Gastrocnemius medialis (tissue), 4 donors: ENCODE measurements at regions not wholly inside any gene's neighbourhood (a gene's known extent, or its start where the extent isn't known, plus 50 kb on each side); places are given as distances from the start of the nearest gene placed in this dataset.

Experiments
- ATAC-seq, 2 donors: fragments of 150-250 bp; one replicate each; pipeline ENCODE4 v1.9.1; 2016
- DNase-seq, 2 donors: peaks; one replicate each; pipeline ENCODE4 v3.0.0-alpha.2; 2019
- H3K27ac ChIP-seq, 4 donors: fragments of 200-600 bp; sonication (generic); 1 replicate in 1 of 4; 2 replicates in 3 of 4; pipeline ENCODE4 v1.5.1; 2016 to 2018; ENCODE audit warnings: mild to moderate bottlenecking in 2 of 4, moderate library complexity in 1 of 4
- H3K27me3 ChIP-seq, 3 donors: fragments of 200-600 bp; sonication (generic) in 2 of 3; 1 replicate in 1 of 3; 2 replicates in 2 of 3; pipeline versions ENCODE4 v1.5.1 to v1.6.0; 2016 to 2019; ENCODE audit warnings: mild to moderate bottlenecking in 1 of 3, moderate library complexity in 1 of 3
- H3K36me3 ChIP-seq, 2 donors: fragments of 200-600 bp; sonication (generic) in 1 of 2; one replicate each; pipeline ENCODE4 v1.5.1; 2017 to 2018
- H3K4me1 ChIP-seq, 2 donors: fragments of 200-600 bp; sonication (generic) in 1 of 2; one replicate each; pipeline ENCODE4 v1.5.1; 2016 to 2017; ENCODE audit warnings: mild to moderate bottlenecking in 2 of 2
- H3K4me3 ChIP-seq, 4 donors: fragments of 200-600 bp; sonication (generic) in 3 of 4; 1 replicate in 1 of 4; 2 replicates in 3 of 4; pipeline ENCODE4 v1.5.1; 2016 to 2019; ENCODE audit warnings: mild to moderate bottlenecking in 2 of 4
- H3K9me3 ChIP-seq, 3 donors: fragments of 200-600 bp; sonication (generic) in 2 of 3; 1 replicate in 1 of 3; 2 replicates in 2 of 3; pipeline ENCODE4 v1.5.1; 2016 to 2019
- CTCF ChIP-seq, 5 experiments: fragments of 450-650 bp in 3 of 5; fragments of 200-600 bp in 2 of 5; sonication (generic) in 2 of 5; IDR thresholded peaks in 4 of 5; conservative IDR thresholded peaks in 1 of 5; 1 replicate in 4 of 5; 2 replicates in 1 of 5; pipeline ENCODE4 v1.5.1; 2016 to 2019; ENCODE audit warnings: antibody characterized with exemption in 5 of 5, mild to moderate bottlenecking in 3 of 5, moderate library complexity in 3 of 5
- POLR2A ChIP-seq, 2 donors: fragments of 450-650 bp; IDR thresholded peaks; one replicate each; pipeline ENCODE4 v1.6.1; 2017; ENCODE audit warnings: antibody characterized with exemption in 2 of 2, mild to moderate bottlenecking in 2 of 2, moderate library complexity in 2 of 2
- in situ Hi-C, 4 donors: fragments of 200-750 bp; cut with MboI; loops; one replicate each; pipeline versions ENCODE4 v1.15.0 to v1.8.0; 2017; ENCODE audit warnings: low sequenced_read_pairs in 4 of 4
- intact Hi-C: fragments of 100-400 bp; cut with DNase I; formaldehyde crosslinking; loops from one replicate; pipeline ENCODE4 v1.15.1; 2023; ENCODE audit warnings: low total_unique reads

GRCh38 chr6:19761121-19761520, 76.0 kb upstream of the ID4 start:
- no peak for TF ChIP-seq CTCF (IDR thresholded peaks at IDR 0.05 in 4 of 5, conservative IDR thresholded peaks at IDR 0.05 in 1 of 5)
- no peak for TF ChIP-seq POLR2A (IDR thresholded peaks at IDR 0.05)

GRCh38 chr6:19771753-19772336, 65.3 kb upstream of the ID4 start:
- no peaks in the 10 kb centered on the region for H3K27me3 ChIP-seq
- H3K9me3 ChIP-seq = no peaks in the 10 kb centered on the region
- DNase-seq = no peak
- H3K4me3 ChIP-seq = no peak overlapping the region
- H3K4me1 ChIP-seq = no peaks in the 10 kb centered on the region
- H3K36me3 ChIP-seq = no peaks in the 10 kb centered on the region
- TF ChIP-seq POLR2A (IDR thresholded peaks at IDR 0.05) (no peak), CTCF (IDR thresholded peaks at IDR 0.05 in 4 of 5, conservative IDR thresholded peaks at IDR 0.05 in 1 of 5) (no peak)
- no peak for ATAC-seq
- intact Hi-C loops (no loop called here), in situ Hi-C loops (no loop called here)
- no peak overlapping the region for H3K27ac ChIP-seq

More at GRCh38 chr6:19761121-19761520, 76.0 kb upstream of the ID4 start:
- Histone ChIP-seq H3K36me3 (no peaks in the 10 kb centered on the region), H3K27ac (no peak overlapping the region), H3K4me3 (no peak overlapping the region), H3K4me1 (no peaks in the 10 kb centered on the region), H3K27me3 (no peaks in the 10 kb centered on the region), H3K9me3 (no peaks in the 10 kb centered on the region)
- intact Hi-C loops = no loop called here
- in situ Hi-C loops = no loop called here
- DNase-seq (no peak), ATAC-seq (no peak)

- Histone ChIP-seq H3K4me1 (no peaks in the 10 kb centered on the region), H3K4me3 (no peak overlapping the region), H3K27me3 (no peaks in the 10 kb centered on the region), H3K36me3 (no peaks in the 10 kb centered on the region), H3K27ac (no peak overlapping the region), H3K9me3 (no peaks in the 10 kb centered on the region)
- DNase-seq (no peak), ATAC-seq (no peak)
- TF ChIP-seq POLR2A (IDR thresholded peaks at IDR 0.05) = no peak
- TF ChIP-seq CTCF (IDR thresholded peaks at IDR 0.05 in 4 of 5, conservative IDR thresholded peaks at IDR 0.05 in 1 of 5) = no peak
- in situ Hi-C loops = no loop called here
- intact Hi-C loops = no loop called here
These were observed 64.3 kb upstream of the ID4 start for GRCh38 chr6:19772891-19773290.

GRCh38 chr6:19781269-19781668, 55.9 kb upstream of the ID4 start:
- no peaks in the 10 kb centered on the region for H3K9me3 ChIP-seq
- no peaks in the 10 kb centered on the region for H3K27me3 ChIP-seq
- DNase-seq = no peak
- H3K36me3 ChIP-seq = no peaks in the 10 kb centered on the region
- no peak overlapping the region for H3K27ac ChIP-seq
- no peaks in the 10 kb centered on the region for H3K4me1 ChIP-seq
- no peak overlapping the region for H3K4me3 ChIP-seq
- intact Hi-C loops = no loop called here
- in situ Hi-C loops = no loop called here
- ATAC-seq = no peak
- TF ChIP-seq CTCF (IDR thresholded peaks at IDR 0.05 in 4 of 5, conservative IDR thresholded peaks at IDR 0.05 in 1 of 5) (no peak), POLR2A (IDR thresholded peaks at IDR 0.05) (no peak)

GRCh38 chr6:19782588-19782987, 54.6 kb upstream of the ID4 start:
- H3K4me3 ChIP-seq = no peak overlapping the region
- in situ Hi-C loops = no loop called here
- ATAC-seq (no peak), DNase-seq (no peak)
- no peaks in the 10 kb centered on the region for H3K36me3 ChIP-seq
- no peaks in the 10 kb centered on the region for H3K4me1 ChIP-seq
- TF ChIP-seq POLR2A (IDR thresholded peaks at IDR 0.05) (no peak), CTCF (IDR thresholded peaks at IDR 0.05 in 4 of 5, conservative IDR thresholded peaks at IDR 0.05 in 1 of 5) (no peak)
- intact Hi-C loops = no loop called here
- H3K27ac ChIP-seq = no peak overlapping the region
- H3K9me3 ChIP-seq = no peaks in the 10 kb centered on the region
- H3K27me3 ChIP-seq = no peaks in the 10 kb centered on the region
